Ascending aorta (tissue), 2 donors: ENCODE measurements at regions not wholly inside any gene's neighbourhood (a gene's known extent, or its start where the extent isn't known, plus 50 kb on each side); places are given as distances from the start of the nearest gene placed in this dataset.

Experiments used
- DNase-seq, 2 donors: peaks; one replicate each; pipeline ENCODE4 v3.0.0-alpha.2; 2019; ENCODE audit warnings: low spot score in 2 of 2
- H3K27ac ChIP-seq, 2 donors: fragments of 200-600 bp; sonication (generic); one replicate each; pipeline ENCODE4 v1.5.1; 2016 to 2017; ENCODE audit warnings: mild to moderate bottlenecking in 1 of 2
- H3K27me3 ChIP-seq: fragments of 200-600 bp; sonication (generic); one replicate; pipeline ENCODE4 v1.5.1; 2017
- H3K36me3 ChIP-seq, 2 donors: fragments of 200-600 bp; sonication (generic); one replicate each; pipeline ENCODE4 v1.5.1; 2016
- H3K4me1 ChIP-seq, 2 donors: fragments of 200-600 bp; sonication (generic); one replicate each; pipeline ENCODE4 v1.5.1; 2016 to 2017; ENCODE audit warnings: mild to moderate bottlenecking in 1 of 2
- H3K4me3 ChIP-seq, 2 donors: fragments of 200-600 bp; sonication (generic); one replicate each; pipeline ENCODE4 v1.5.1; 2016 to 2017; ENCODE audit warnings: mild to moderate bottlenecking in 1 of 2
- H3K9me3 ChIP-seq, 2 donors: fragments of 200-600 bp; sonication (generic); one replicate each; pipeline ENCODE4 v1.5.1; 2016
- CTCF ChIP-seq, 3 experiments: fragments of 200-600 bp in 2 of 3; fragments of 450-650 bp in 1 of 3; sonication (generic) in 2 of 3; IDR thresholded peaks; one replicate each; pipeline ENCODE4 v1.5.1; 2016 to 2019; ENCODE audit warnings: antibody characterized with exemption in 3 of 3, mild to moderate bottlenecking in 1 of 3, moderate library complexity in 1 of 3
- intact Hi-C: fragments of 100-400 bp; cut with DNase I; formaldehyde crosslinking; loops from one replicate; pipeline ENCODE4 v1.15.1; 2023

DNA sequence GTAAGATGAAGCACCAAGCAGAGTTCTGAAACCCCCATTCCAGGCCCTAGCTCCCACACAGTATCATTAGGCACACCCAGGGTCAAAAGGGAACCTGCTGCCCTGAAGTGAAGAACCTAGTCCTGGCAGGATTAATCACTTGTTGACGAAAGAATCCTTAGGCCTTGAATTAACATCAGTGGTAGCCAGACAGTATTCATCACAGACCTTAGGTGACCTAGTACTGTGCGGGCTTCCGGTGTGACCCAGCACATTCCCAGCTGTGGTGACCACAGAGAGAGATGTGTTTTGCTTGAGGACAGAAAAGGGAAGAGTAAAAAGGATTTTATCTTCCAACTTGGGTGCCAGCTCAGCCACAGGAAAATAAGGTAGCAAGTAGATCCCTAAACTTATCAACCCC is 1071.4 kb upstream of the FAM98A start:
- no peaks in the 10 kb centered on the region for H3K9me3 ChIP-seq
- no peak for DNase-seq
- no peak overlapping the region for H3K4me3 ChIP-seq
- TF ChIP-seq CTCF (IDR thresholded peaks at IDR 0.05), result no peak
- no peaks in the 10 kb centered on the region for H3K4me1 ChIP-seq
- no peaks in the 10 kb centered on the region for H3K27me3 ChIP-seq
- intact Hi-C loops, result no loop called here
- H3K36me3 ChIP-seq, result no peaks in the 10 kb centered on the region
- H3K27ac ChIP-seq, result no peak overlapping the region

- TF ChIP-seq CTCF (IDR thresholded peaks at IDR 0.05), result no peak
- intact Hi-C loops, result no loop called here
- H3K27me3 ChIP-seq, result no peaks in the 10 kb centered on the region
- no peak for DNase-seq
- H3K4me3 ChIP-seq, result no peak overlapping the region
- H3K36me3 ChIP-seq, result no peaks in the 10 kb centered on the region
- no peaks in the 10 kb centered on the region for H3K9me3 ChIP-seq
- H3K4me1 ChIP-seq, result no peaks in the 10 kb centered on the region
- H3K27ac ChIP-seq, result no peak overlapping the region
Observed at GRCh38 chr2:34666821-34667220, 1067.7 kb upstream of the FAM98A start.

DNA sequence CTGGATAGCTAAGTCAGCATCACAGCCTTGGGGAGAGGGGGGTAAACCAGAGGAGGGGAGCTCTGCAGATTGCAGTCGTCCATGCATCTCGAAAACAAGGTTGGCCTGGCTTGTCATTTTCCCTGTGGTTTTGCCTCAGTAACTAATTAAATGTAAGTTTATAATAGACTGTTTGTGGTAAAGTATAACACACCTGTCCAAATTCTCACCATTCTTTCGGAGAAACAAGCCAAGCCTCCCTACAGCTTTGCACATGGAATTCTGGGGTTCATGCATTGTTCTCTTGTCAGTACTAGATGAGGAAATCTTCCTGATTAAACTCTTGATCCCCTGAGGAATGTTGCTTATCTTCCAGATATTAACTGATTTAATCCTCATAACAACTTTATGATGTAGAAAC is 1065.2 kb upstream of the FAM98A start:
- TF ChIP-seq CTCF (IDR thresholded peaks at IDR 0.05), result no peak
- intact Hi-C loops, result no loop called here
- H3K27ac ChIP-seq, result no peak overlapping the region
- no peaks in the 10 kb centered on the region for H3K9me3 ChIP-seq
- no peak for DNase-seq
- no peaks in the 10 kb centered on the region for H3K27me3 ChIP-seq
- no peaks in the 10 kb centered on the region for H3K4me1 ChIP-seq
- no peaks in the 10 kb centered on the region for H3K36me3 ChIP-seq
- H3K4me3 ChIP-seq, result no peak overlapping the region

DNA sequence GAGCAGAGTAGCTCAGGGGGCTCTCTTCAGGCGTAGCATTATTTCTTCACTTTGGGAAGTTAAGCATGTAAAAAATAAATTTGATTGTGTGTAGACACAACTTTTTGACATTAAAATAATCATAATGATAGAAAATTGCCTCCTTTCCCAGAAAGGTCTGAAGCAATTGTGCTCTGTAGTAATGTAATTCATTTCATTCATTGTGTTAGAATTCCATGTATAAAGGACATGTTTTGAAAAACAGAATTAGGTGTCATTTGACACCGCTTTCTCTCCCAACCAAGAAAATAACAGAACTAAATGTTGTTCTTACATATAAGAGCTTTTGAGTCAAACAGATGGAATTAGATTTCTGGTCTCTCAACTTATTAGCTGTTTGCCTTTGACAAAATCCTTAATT is 1064.2 kb upstream of the FAM98A start:
- intact Hi-C loops, result no loop called here
- no peaks in the 10 kb centered on the region for H3K9me3 ChIP-seq
- TF ChIP-seq CTCF (IDR thresholded peaks at IDR 0.05), result no peak
- no peak for DNase-seq
- no peaks in the 10 kb centered on the region for H3K36me3 ChIP-seq
- H3K27ac ChIP-seq, result no peak overlapping the region
- no peaks in the 10 kb centered on the region for H3K4me1 ChIP-seq
- H3K4me3 ChIP-seq, result no peak overlapping the region
- H3K27me3 ChIP-seq, result no peaks in the 10 kb centered on the region

DNA sequence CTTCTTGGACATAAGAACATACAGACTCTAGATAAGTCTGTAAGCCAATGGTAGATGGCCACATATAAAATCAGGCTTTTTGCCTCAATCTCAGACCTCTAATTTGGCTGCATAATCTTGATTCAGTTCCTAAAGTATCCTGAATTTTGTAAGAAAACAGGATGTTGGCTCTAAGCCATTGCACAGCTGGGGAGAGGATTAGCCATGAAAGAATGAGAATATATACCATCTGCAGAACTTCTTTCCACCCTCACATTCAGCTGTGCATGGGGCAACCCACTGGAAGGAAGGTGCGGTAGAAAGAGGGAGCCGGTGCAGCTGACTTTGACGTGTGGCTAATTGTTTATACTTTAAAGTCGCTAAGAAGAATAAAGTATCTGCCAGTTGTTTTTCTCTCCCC is 1061.6 kb upstream of the FAM98A start:
- DNase-seq, result no peak
- no peak overlapping the region for H3K27ac ChIP-seq
- intact Hi-C loops, result no loop called here
- no peaks in the 10 kb centered on the region for H3K36me3 ChIP-seq
- no peaks in the 10 kb centered on the region for H3K27me3 ChIP-seq
- no peak overlapping the region for H3K4me3 ChIP-seq
- no peak for TF ChIP-seq CTCF (IDR thresholded peaks at IDR 0.05)
- H3K4me1 ChIP-seq, result no peaks in the 10 kb centered on the region
- H3K9me3 ChIP-seq, result no peaks in the 10 kb centered on the region

- Histone ChIP-seq H3K27ac (no peak overlapping the region), H3K4me3 (no peak overlapping the region), H3K27me3 (no peaks in the 10 kb centered on the region), H3K36me3 (no peaks in the 10 kb centered on the region), H3K9me3 (no peaks in the 10 kb centered on the region), H3K4me1 (no peaks in the 10 kb centered on the region)
- DNase-seq, result no peak
- TF ChIP-seq CTCF (IDR thresholded peaks at IDR 0.05), result no peak
- intact Hi-C loops, result no loop called here
Observed at GRCh38 chr2:34656632-34657031, 1057.5 kb upstream of the FAM98A start.
